ENCODE measurements at regions not wholly inside any gene's neighbourhood (a gene's known extent, or its start where the extent isn't known, plus 50 kb on each side); places are given as distances from the start of the nearest gene placed in this dataset.

- TF ChIP-seq EZH2 (IDR thresholded peaks at IDR 0.05; ENCODE audit: insufficient read depth, poor library complexity, severe bottlenecking) (no peak), EZH2phosphoT487 (IDR thresholded peaks at IDR 0.05; ENCODE audit: insufficient read depth, low read depth) (no peak)
Measured at GRCh38 chr6:140774080-140774505, 1358.6 kb upstream of the GJE1 start.

All from GM23248 (cell line).